GM12873 (cell line): ENCODE measurements at regions not wholly inside any gene's neighbourhood (a gene's known extent, or its start where the extent isn't known, plus 50 kb on each side); places are given as distances from the start of the nearest gene placed in this dataset.

ENCODE experiments used
- TF ChIP-seq, protein P1 (sequence below): IDR thresholded peaks from 2 replicates; pipeline ENCODE4 v1.5.1; 2012; ENCODE audit warnings: low read depth, mild to moderate bottlenecking, moderate library complexity, low read length, control low read depth; ENCODE audit not compliant: insufficient read depth; ENCODE audit errors: missing control alignments

DNA sequence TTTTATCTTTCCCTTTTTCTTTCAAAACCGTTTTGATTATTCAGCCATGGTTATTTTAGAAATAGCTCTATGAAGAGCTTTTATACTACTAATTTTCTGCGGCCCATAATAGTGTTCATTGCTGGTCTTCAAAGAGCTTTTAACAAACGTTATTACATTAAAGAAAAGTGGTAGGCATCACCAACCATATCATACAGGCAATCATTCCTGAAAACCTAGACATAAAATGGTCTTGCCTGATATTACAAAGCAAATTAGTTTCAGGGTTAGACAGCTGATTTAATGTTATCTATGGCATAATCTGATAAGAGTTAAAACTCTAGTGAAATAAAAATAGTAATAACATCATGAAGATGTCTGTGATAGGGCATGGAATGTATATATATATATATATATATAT, 89.7 kb upstream of the CNTN1 start:
- TF ChIP-seq, protein P1, sequence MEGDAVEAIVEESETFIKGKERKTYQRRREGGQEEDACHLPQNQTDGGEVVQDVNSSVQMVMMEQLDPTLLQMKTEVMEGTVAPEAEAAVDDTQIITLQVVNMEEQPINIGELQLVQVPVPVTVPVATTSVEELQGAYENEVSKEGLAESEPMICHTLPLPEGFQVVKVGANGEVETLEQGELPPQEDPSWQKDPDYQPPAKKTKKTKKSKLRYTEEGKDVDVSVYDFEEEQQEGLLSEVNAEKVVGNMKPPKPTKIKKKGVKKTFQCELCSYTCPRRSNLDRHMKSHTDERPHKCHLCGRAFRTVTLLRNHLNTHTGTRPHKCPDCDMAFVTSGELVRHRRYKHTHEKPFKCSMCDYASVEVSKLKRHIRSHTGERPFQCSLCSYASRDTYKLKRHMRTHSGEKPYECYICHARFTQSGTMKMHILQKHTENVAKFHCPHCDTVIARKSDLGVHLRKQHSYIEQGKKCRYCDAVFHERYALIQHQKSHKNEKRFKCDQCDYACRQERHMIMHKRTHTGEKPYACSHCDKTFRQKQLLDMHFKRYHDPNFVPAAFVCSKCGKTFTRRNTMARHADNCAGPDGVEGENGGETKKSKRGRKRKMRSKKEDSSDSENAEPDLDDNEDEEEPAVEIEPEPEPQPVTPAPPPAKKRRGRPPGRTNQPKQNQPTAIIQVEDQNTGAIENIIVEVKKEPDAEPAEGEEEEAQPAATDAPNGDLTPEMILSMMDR = no peak

DNA sequence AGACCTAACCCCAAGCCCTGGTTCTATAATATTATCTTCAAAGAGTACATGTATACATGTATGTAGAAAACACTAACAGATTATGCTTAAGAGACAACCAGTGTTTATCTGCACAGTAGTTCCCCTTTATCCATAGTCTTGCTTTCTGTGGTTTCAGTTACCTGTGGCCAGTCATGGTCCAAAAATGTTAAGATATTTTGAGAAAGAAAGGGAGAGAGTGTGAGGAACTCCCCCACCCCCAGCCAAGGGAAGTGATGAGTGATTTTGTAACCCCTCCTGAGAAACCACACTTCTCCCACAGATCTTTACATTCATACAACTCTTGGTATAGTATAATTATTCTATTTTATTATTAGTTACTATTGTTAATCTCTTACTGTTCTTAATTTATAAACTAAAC, 77.3 kb upstream of the CNTN1 start:
- TF ChIP-seq, protein P1 = no peak

DNA sequence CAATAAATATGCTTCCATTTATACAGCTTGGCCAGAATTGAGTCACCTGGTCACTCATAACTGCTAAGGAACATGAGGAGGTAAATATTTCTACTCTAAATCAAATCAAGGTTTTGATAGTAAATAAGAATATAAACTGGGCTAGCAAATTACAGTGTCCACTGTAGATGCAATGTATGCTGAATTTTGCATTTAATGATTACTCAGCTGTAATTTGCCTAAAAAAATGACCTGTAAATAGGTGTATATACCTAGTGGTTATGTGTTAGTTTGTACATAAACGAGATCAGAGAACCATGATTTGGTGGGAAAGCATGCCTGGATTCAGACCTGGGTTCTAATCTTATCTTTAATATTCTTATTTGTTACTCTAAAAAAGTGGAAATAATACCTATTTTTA, 76.6 kb upstream of the CNTN1 start:
- TF ChIP-seq, protein P1 = no peak

GRCh38 chr12:40616383-40616915, 75.8 kb upstream of the CNTN1 start:
- TF ChIP-seq, protein P1 = no peak

DNA sequence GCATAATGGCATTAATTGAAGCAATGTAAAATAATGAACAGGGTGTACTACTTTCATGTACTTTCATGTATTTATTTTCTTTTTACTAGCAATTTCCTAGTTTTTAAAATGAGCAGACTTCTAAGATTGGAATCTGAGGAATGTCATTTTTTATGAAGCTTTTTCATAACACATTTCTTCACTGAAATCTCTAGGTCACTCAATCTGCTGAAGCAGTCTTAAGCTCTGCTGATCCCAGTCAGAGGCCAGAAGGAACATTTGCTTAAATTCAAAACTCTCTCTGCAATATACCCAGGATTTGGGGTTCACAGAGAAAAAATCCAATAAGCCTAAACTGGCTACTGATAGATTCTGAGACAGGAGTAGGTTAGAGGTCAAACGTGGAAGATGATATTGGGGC, 73.6 kb upstream of the CNTN1 start:
- TF ChIP-seq, protein P1 = no peak

GRCh38 chr12:40620564-40621019, 71.6 kb upstream of the CNTN1 start:
- TF ChIP-seq, protein P1 = no peak

- TF ChIP-seq, protein P1 = peak; percentile 73
Observed at GRCh38 chr12:40622246-40622838, 69.9 kb upstream of the CNTN1 start.

DNA sequence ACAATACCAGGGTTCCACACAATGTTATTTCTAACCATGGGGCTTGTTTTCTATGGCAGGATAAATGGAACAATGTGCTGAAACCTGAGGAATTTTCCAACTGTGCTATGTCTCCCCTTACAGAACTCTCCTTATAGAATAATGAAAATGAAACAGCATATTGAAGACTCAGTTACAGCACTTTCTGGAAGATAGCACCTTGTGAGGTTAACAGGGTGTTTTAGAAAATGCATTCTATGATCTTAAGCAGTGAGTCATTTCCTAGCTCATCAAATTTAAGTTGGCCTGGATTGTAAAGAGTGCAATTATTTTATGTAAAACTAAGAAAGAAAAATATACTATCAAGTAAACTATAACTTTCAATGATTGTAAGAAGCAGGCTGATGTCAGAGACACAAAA, 60.1 kb upstream of the CNTN1 start:
- TF ChIP-seq, protein P1 = no peak
